ENCODE measurements at regions not wholly inside any gene's neighbourhood (a gene's known extent, or its start where the extent isn't known, plus 50 kb on each side); places are given as distances from the start of the nearest gene placed in this dataset.

GRCh38 chr9:563200-563599 lies 278.3 kb upstream of the DMRT1 start:
- TF ChIP-seq POLR2AphosphoS5 (IDR thresholded peaks at IDR 0.05; ENCODE audit: low read depth, low read length), result no peak
- FAIRE-seq (no peak), DNase-seq (ENCODE audit: insufficient read length, low spot score) (no peak)

GRCh38 chr9:565528-565927 lies 276.0 kb upstream of the DMRT1 start:
- TF ChIP-seq SPI1 (IDR thresholded peaks at IDR 0.05; ENCODE audit: low read depth, low read length), result no peak
- TF ChIP-seq PAX5 (IDR thresholded peaks at IDR 0.05; ENCODE audit: insufficient read depth, low read length, severe bottlenecking), result no peak
- TF ChIP-seq POLR2A (IDR thresholded peaks at IDR 0.05; ENCODE audit: low read depth, low read length), result no peak
- TF ChIP-seq POU2F2 (IDR thresholded peaks at IDR 0.05; ENCODE audit: low read depth, low read length), result no peak
- TF ChIP-seq POLR2AphosphoS5 (IDR thresholded peaks at IDR 0.05; ENCODE audit: low read depth, low read length), result no peak
- no peak for TF ChIP-seq TAF1 (IDR thresholded peaks at IDR 0.05; ENCODE audit: low read depth, low read length)
- FAIRE-seq (no peak), DNase-seq (ENCODE audit: insufficient read length, low spot score) (no peak)

- peak; percentile 17 for DNase-seq (ENCODE audit: insufficient read length, low spot score)
- peak; percentile 20 for FAIRE-seq
- peak; percentile 99 for TF ChIP-seq SPI1 (IDR thresholded peaks at IDR 0.05; ENCODE audit: low read depth, low read length)
- no peak for TF ChIP-seq POU2F2 (IDR thresholded peaks at IDR 0.05; ENCODE audit: low read depth, low read length)
These were observed 274.3 kb upstream of the DMRT1 start for GRCh38 chr9:567128-567746.

- DNase-seq (ENCODE audit: insufficient read length, low spot score), result no peak
- TF ChIP-seq PAX5 (IDR thresholded peaks at IDR 0.05; ENCODE audit: insufficient read depth, low read length, severe bottlenecking) (no peak), POLR2A (IDR thresholded peaks at IDR 0.05; ENCODE audit: low read depth, low read length) (no peak), POLR2AphosphoS5 (IDR thresholded peaks at IDR 0.05; ENCODE audit: low read depth, low read length) (no peak), POU2F2 (IDR thresholded peaks at IDR 0.05; ENCODE audit: low read depth, low read length) (no peak), TAF1 (IDR thresholded peaks at IDR 0.05; ENCODE audit: low read depth, low read length) (no peak), SPI1 (IDR thresholded peaks at IDR 0.05; ENCODE audit: low read depth, low read length) (no peak)
- FAIRE-seq, result no peak
These were observed 273.7 kb upstream of the DMRT1 start for GRCh38 chr9:567747-568305.

GRCh38 chr9:569296-569695 lies 272.2 kb upstream of the DMRT1 start:
- DNase-seq (ENCODE audit: insufficient read length, low spot score), result no peak
- TF ChIP-seq POLR2AphosphoS5 (IDR thresholded peaks at IDR 0.05; ENCODE audit: low read depth, low read length) (no peak), POU2F2 (IDR thresholded peaks at IDR 0.05; ENCODE audit: low read depth, low read length) (no peak), PAX5 (IDR thresholded peaks at IDR 0.05; ENCODE audit: insufficient read depth, low read length, severe bottlenecking) (no peak), TAF1 (IDR thresholded peaks at IDR 0.05; ENCODE audit: low read depth, low read length) (no peak), SPI1 (IDR thresholded peaks at IDR 0.05; ENCODE audit: low read depth, low read length) (no peak), POLR2A (IDR thresholded peaks at IDR 0.05; ENCODE audit: low read depth, low read length) (no peak)
- no peak for FAIRE-seq

- TF ChIP-seq POLR2A (IDR thresholded peaks at IDR 0.05; ENCODE audit: low read depth, low read length) (no peak), POU2F2 (IDR thresholded peaks at IDR 0.05; ENCODE audit: low read depth, low read length) (no peak), TAF1 (IDR thresholded peaks at IDR 0.05; ENCODE audit: low read depth, low read length) (no peak), PAX5 (IDR thresholded peaks at IDR 0.05; ENCODE audit: insufficient read depth, low read length, severe bottlenecking) (no peak), SPI1 (IDR thresholded peaks at IDR 0.05; ENCODE audit: low read depth, low read length) (no peak), POLR2AphosphoS5 (IDR thresholded peaks at IDR 0.05; ENCODE audit: low read depth, low read length) (no peak)
- FAIRE-seq (no peak), DNase-seq (ENCODE audit: insufficient read length, low spot score) (no peak)
These were observed 271.3 kb upstream of the DMRT1 start for GRCh38 chr9:570187-570586.

- no peak for TF ChIP-seq POLR2AphosphoS5 (IDR thresholded peaks at IDR 0.05; ENCODE audit: low read depth, low read length)
- no peak for TF ChIP-seq TAF1 (IDR thresholded peaks at IDR 0.05; ENCODE audit: low read depth, low read length)
- no peak for TF ChIP-seq PAX5 (IDR thresholded peaks at IDR 0.05; ENCODE audit: insufficient read depth, low read length, severe bottlenecking)
- no peak for TF ChIP-seq SPI1 (IDR thresholded peaks at IDR 0.05; ENCODE audit: low read depth, low read length)
- TF ChIP-seq POU2F2 (IDR thresholded peaks at IDR 0.05; ENCODE audit: low read depth, low read length), result no peak
- no peak for TF ChIP-seq POLR2A (IDR thresholded peaks at IDR 0.05; ENCODE audit: low read depth, low read length)
- DNase-seq (ENCODE audit: insufficient read length, low spot score) (no peak), FAIRE-seq (no peak)
These were observed 270.4 kb upstream of the DMRT1 start for GRCh38 chr9:571066-571465.

GRCh38 chr9:571741-572140 lies 269.8 kb upstream of the DMRT1 start:
- FAIRE-seq, result no peak
- no peak for DNase-seq (ENCODE audit: insufficient read length, low spot score)
- TF ChIP-seq PAX5 (IDR thresholded peaks at IDR 0.05; ENCODE audit: insufficient read depth, low read length, severe bottlenecking) (no peak), POLR2AphosphoS5 (IDR thresholded peaks at IDR 0.05; ENCODE audit: low read depth, low read length) (no peak)

- no peak for TF ChIP-seq PAX5 (IDR thresholded peaks at IDR 0.05; ENCODE audit: insufficient read depth, low read length, severe bottlenecking)
- TF ChIP-seq POU2F2 (IDR thresholded peaks at IDR 0.05; ENCODE audit: low read depth, low read length), result no peak
- no peak for TF ChIP-seq POLR2AphosphoS5 (IDR thresholded peaks at IDR 0.05; ENCODE audit: low read depth, low read length)
- no peak for TF ChIP-seq SPI1 (IDR thresholded peaks at IDR 0.05; ENCODE audit: low read depth, low read length)
- TF ChIP-seq POLR2A (IDR thresholded peaks at IDR 0.05; ENCODE audit: low read depth, low read length), result no peak
- TF ChIP-seq TAF1 (IDR thresholded peaks at IDR 0.05; ENCODE audit: low read depth, low read length), result no peak
- DNase-seq (ENCODE audit: insufficient read length, low spot score) (no peak), FAIRE-seq (no peak)
These were observed 267.6 kb upstream of the DMRT1 start for GRCh38 chr9:573691-574410.

- DNase-seq (ENCODE audit: insufficient read length, low spot score) (no peak), FAIRE-seq (no peak)
- TF ChIP-seq SPI1 (IDR thresholded peaks at IDR 0.05; ENCODE audit: low read depth, low read length), result no peak
- TF ChIP-seq TAF1 (IDR thresholded peaks at IDR 0.05; ENCODE audit: low read depth, low read length), result no peak
- TF ChIP-seq POLR2A (IDR thresholded peaks at IDR 0.05; ENCODE audit: low read depth, low read length), result no peak
- no peak for TF ChIP-seq POU2F2 (IDR thresholded peaks at IDR 0.05; ENCODE audit: low read depth, low read length)
- no peak for TF ChIP-seq PAX5 (IDR thresholded peaks at IDR 0.05; ENCODE audit: insufficient read depth, low read length, severe bottlenecking)
- TF ChIP-seq POLR2AphosphoS5 (IDR thresholded peaks at IDR 0.05; ENCODE audit: low read depth, low read length), result no peak
These were observed 266.4 kb upstream of the DMRT1 start for GRCh38 chr9:575139-575538.

All from GM12891 (cell line).